ENCODE measurements at regions not wholly inside any gene's neighbourhood (a gene's known extent, or its start where the extent isn't known, plus 50 kb on each side); places are given as distances from the start of the nearest gene placed in this dataset.

GRCh38 chr1:69077633-69078032 is 490.1 kb upstream of the LRRC7 start:
- TF ChIP-seq POLR2A (IDR thresholded peaks at IDR 0.05; ENCODE audit: low read depth, low read length) (no peak), POLR2AphosphoS5 (IDR thresholded peaks at IDR 0.05; ENCODE audit: low read depth, low read length) (no peak), TAF1 (IDR thresholded peaks at IDR 0.05; ENCODE audit: borderline replicate concordance, low read depth, low read length) (no peak)

Measured in GM12892 (cell line).